Kidney (tissue), 13 donors: ENCODE measurements at regions not wholly inside any gene's neighbourhood (a gene's known extent, or its start where the extent isn't known, plus 50 kb on each side); places are given as distances from the start of the nearest gene placed in this dataset.

ENCODE experiments used
- DNase-seq, 5 donors: peaks; one replicate each; pipeline ENCODE4 v3.0.0-alpha.2; 2013 to 2020
- FAIRE-seq: peaks from 2 replicates; lab custom pipeline; 2012; peaks lifted over from hg19 to GRCh38; lab: Jason Lieb, UNC
- H3K27ac ChIP-seq, 2 donors: one replicate each; pipeline ENCODE4 v1.7.0; 2013; ENCODE audit warnings: low read depth in 2 of 2, low read length in 2 of 2, inconsistent platforms in 1 of 2
- H3K27me3 ChIP-seq: one replicate; pipeline ENCODE4 v1.7.1; 2013; ENCODE audit warnings: low read length, inconsistent platforms; ENCODE audit not compliant: control insufficient read depth, insufficient read depth
- H3K36me3 ChIP-seq, 3 donors: one replicate each; pipeline versions ENCODE4 v1.7.0 to v1.7.1; 2013; ENCODE audit warnings: low read length in 3 of 3, control low read depth in 1 of 3, inconsistent platforms in 1 of 3; ENCODE audit not compliant: insufficient read depth in 3 of 3, control insufficient read depth in 2 of 3
- H3K4me1 ChIP-seq, 3 donors: one replicate each; pipeline versions ENCODE4 v1.7.0 to v1.7.1; 2013; ENCODE audit warnings: low read length in 3 of 3, inconsistent platforms in 1 of 3, low read depth in 1 of 3; ENCODE audit not compliant: control insufficient read depth in 2 of 3, insufficient read depth in 2 of 3
- H3K4me3 ChIP-seq, 3 donors: one replicate each; pipeline versions ENCODE4 v1.7.0 to v1.8.1; 2013; ENCODE audit warnings: low read length in 3 of 3, control low read depth in 1 of 3, inconsistent platforms in 1 of 3
- H3K9ac ChIP-seq, 3 donors: one replicate each; pipeline versions ENCODE4 v1.7.0 to v1.7.1; 2013; ENCODE audit warnings: low read length in 3 of 3, control low read depth in 1 of 3, inconsistent platforms in 1 of 3
- H3K9me3 ChIP-seq, 3 donors: one replicate each; pipeline versions ENCODE4 v1.7.0 to v1.7.1; 2013; ENCODE audit warnings: low read length in 3 of 3, control low read depth in 1 of 3, inconsistent platforms in 1 of 3; ENCODE audit not compliant: control insufficient read depth in 2 of 3, insufficient read depth in 1 of 3
- CTCF ChIP-seq: IDR thresholded peaks from 3 replicates; pipeline ENCODE4 v1.5.1; 2012; ENCODE audit warnings: mild to moderate bottlenecking, moderate library complexity, borderline replicate concordance; ENCODE audit not compliant: insufficient read depth; ENCODE audit errors: extremely low read depth
- intact Hi-C: fragments of 100-400 bp; cut with DNase I; formaldehyde crosslinking; loops from one replicate; pipeline ENCODE4 v1.11.1; 2022
- donor health status: control.
- donor health status: control.
- donor health status: control.
- donor health status: control.
- donor health status: control.
- donor health status: DM: yes; HTN: yes; CAD: no.
- donor health status: Normal renal cell carcinoma (clear cell type).

GRCh38 chrX:140447150-140447549 is 57.7 kb downstream of the SOX3 start:
- Histone ChIP-seq H3K4me3 (no peak overlapping the region), H3K27ac (no peak overlapping the region), H3K9me3 (no peaks in the 10 kb centered on the region), H3K36me3 (no peaks in the 10 kb centered on the region), H3K9ac (no peak overlapping the region), H3K27me3 (no peaks in the 10 kb centered on the region), H3K4me1 (no peaks in the 10 kb centered on the region)
- TF ChIP-seq CTCF = no peak
- no peak for DNase-seq
- peak; percentile 8 for FAIRE-seq
- intact Hi-C loops = no loop called here

DNA sequence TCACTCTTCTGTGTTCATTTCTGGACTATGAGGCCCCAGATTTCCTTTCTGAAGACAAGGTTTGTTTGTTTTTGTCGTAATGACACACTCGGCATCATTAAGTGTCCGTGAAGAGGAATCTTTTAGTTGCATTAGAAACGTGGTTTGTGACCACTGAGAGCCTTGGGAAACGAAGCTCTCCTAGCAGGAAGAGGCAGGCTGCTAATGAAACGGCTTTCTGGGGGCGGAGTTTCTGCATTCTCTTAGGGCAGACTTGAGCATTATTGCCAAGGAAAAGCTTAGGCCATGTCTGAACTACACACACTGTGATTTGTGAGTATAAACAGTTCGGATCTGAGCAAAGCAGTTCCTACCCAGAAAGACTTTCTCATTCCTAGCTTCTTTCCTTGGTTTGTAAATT is 64.0 kb downstream of the SOX3 start:
- DNase-seq = peak in 3 of 5 donors; percentile 11 to 47 (median 43)
- H3K9ac ChIP-seq = no peak overlapping the region
- intact Hi-C loops = no loop called here
- no peaks in the 10 kb centered on the region for H3K36me3 ChIP-seq
- no peak overlapping the region for H3K4me3 ChIP-seq
- no peaks in the 10 kb centered on the region for H3K9me3 ChIP-seq
- no peaks in the 10 kb centered on the region for H3K4me1 ChIP-seq
- no peak overlapping the region for H3K27ac ChIP-seq
- no peak for TF ChIP-seq CTCF
- peaks cover 5% of the 10 kb centered on the region for H3K27me3 ChIP-seq
- FAIRE-seq = no peak

GRCh38 chrX:140439476-140439875 is 65.4 kb downstream of the SOX3 start:
- H3K36me3 ChIP-seq = no peaks in the 10 kb centered on the region
- no peak overlapping the region for H3K9ac ChIP-seq
- peaks cover 5% of the 10 kb centered on the region for H3K27me3 ChIP-seq
- intact Hi-C loops = no loop called here
- DNase-seq (peak; percentile 49 to 70 (median 55)), FAIRE-seq (no peak)
- H3K4me1 ChIP-seq = no peaks in the 10 kb centered on the region
- TF ChIP-seq CTCF = no peak
- no peaks in the 10 kb centered on the region for H3K9me3 ChIP-seq
- no peak overlapping the region for H3K4me3 ChIP-seq
- H3K27ac ChIP-seq = no peak overlapping the region

DNA sequence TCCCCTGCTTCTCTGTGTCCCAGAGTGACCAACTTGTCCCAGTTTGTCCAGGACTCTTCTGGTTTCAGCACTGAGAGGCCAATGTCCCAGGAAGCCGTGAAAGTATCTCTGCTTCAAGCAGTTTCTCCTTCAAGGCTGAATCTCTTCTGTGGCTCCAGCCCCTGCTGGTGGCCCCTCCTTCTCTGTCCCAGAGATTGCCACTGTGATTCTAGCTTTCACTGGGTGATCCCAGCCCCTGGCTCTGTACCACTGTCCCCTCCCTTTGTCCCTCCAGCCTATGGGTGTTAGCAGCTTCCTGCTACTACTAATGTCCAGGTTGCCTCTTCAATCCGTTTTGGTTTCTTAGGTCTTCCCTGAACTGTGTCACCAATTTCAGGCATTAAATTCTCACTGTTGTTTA is 70.5 kb downstream of the SOX3 start:
- H3K4me3 ChIP-seq = no peak overlapping the region
- H3K4me1 ChIP-seq = no peaks in the 10 kb centered on the region
- FAIRE-seq (no peak), DNase-seq (no peak)
- H3K9ac ChIP-seq = no peak overlapping the region
- TF ChIP-seq CTCF = no peak
- no peaks in the 10 kb centered on the region for H3K36me3 ChIP-seq
- H3K9me3 ChIP-seq = no peaks in the 10 kb centered on the region
- intact Hi-C loops = no loop called here
- no peak overlapping the region for H3K27ac ChIP-seq
- peaks cover 2% of the 10 kb centered on the region for H3K27me3 ChIP-seq
